Esophagus muscularis mucosa (tissue), 3 donors: ENCODE measurements at regions not wholly inside any gene's neighbourhood (a gene's known extent, or its start where the extent isn't known, plus 50 kb on each side); places are given as distances from the start of the nearest gene placed in this dataset.

Experiments
- POLR2A ChIP-seq: fragments of 450-650 bp; IDR thresholded peaks from one replicate; pipeline ENCODE4 v1.6.1; 2017; ENCODE audit warnings: antibody characterized with exemption, moderate library complexity, mild to moderate bottlenecking, low read depth
- TF ChIP-seq, protein P1 (sequence below), 3 experiments: fragments of 200-600 bp in 2 of 3; fragments of 450-650 bp in 1 of 3; sonication (generic) in 2 of 3; IDR thresholded peaks; one replicate each; pipeline ENCODE4 v1.5.1; 2017 to 2019; ENCODE audit warnings: antibody characterized with exemption in 3 of 3, mild to moderate bottlenecking in 2 of 3, moderate library complexity in 1 of 3

DNA sequence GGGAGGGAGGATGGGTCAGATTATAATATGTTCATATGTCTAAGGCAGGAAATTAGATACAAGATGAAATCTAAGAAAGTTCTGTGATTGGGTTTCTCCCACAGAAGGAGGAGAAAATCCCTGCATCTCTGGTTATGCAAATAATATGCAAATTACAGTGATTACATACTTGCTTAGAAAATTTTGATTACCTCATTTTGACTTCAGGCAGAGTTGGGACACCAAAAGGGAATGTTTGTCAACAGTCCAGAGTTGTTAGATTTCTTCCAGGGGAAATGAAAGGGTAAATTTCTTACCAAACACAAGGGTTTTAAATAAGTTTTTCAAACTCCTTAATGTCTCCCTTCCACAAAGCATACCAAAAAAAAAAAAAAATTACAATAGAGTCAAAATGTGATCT, 101.4 kb upstream of the STEAP1B start:
- TF ChIP-seq, protein P1, sequence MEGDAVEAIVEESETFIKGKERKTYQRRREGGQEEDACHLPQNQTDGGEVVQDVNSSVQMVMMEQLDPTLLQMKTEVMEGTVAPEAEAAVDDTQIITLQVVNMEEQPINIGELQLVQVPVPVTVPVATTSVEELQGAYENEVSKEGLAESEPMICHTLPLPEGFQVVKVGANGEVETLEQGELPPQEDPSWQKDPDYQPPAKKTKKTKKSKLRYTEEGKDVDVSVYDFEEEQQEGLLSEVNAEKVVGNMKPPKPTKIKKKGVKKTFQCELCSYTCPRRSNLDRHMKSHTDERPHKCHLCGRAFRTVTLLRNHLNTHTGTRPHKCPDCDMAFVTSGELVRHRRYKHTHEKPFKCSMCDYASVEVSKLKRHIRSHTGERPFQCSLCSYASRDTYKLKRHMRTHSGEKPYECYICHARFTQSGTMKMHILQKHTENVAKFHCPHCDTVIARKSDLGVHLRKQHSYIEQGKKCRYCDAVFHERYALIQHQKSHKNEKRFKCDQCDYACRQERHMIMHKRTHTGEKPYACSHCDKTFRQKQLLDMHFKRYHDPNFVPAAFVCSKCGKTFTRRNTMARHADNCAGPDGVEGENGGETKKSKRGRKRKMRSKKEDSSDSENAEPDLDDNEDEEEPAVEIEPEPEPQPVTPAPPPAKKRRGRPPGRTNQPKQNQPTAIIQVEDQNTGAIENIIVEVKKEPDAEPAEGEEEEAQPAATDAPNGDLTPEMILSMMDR (IDR thresholded peaks at IDR 0.05) = no peak
- TF ChIP-seq POLR2A = no peak
